ENCODE measurements at regions not wholly inside any gene's neighbourhood (a gene's known extent, or its start where the extent isn't known, plus 50 kb on each side); places are given as distances from the start of the nearest gene placed in this dataset.

DNA sequence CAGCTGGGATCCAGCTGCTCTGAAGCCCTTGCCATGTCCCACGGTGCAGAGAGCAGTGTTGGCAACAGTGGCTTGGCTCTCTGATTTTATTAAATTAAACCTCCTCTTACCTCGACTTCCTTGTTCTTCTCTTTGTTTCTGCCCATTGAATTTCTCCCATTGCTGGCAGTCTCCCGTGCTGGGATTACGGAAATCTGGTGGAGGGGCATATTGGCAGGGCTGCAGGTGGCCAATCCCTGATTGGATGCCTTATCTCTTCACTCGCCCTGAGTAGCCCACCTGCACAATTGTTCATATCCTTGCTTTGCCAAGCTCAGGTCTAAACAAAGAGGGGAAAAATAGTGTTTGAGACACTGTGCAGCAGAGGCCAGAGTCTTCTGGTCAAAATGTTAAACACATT lies 493.9 kb downstream of the TMA16 start:
- Histone ChIP-seq H3K27me3 (replicated peaks) (no peaks in the 10 kb centered on the region), H3K27ac (no peak overlapping the region), H3K4me3 (ENCODE audit: low read depth, low read length) (no peak overlapping the region), H3K36me3 (replicated peaks) (no peaks in the 10 kb centered on the region)
- in situ Hi-C loops (cut with HindIII; ENCODE audit: low pct_ligation_motif_present, low sequenced_read_pairs) = no loop called here
- no peak for TF ChIP-seq CTCF (IDR thresholded peaks at IDR 0.05; ENCODE audit: low read depth, low read length, missing control alignments)
- no peak for DNase-seq

DNA sequence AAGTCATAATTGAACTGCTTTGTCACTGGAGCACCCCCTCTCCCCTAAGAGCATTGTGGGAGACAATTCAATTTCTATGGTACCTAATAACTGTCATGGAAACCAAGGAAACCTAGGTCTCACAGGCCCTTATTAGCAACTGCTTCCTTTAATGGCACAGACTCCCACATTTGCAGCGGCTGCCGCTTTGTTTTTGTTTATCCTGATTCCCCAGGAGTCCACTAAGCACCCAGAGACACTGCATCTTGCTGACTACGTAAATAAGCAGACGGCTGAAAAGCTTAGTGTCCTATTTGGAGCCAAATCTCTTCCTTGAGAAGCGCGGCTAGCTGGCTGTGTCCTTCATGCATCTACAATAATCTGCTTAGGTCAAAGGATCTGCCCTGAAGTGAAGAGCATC lies 494.4 kb downstream of the TMA16 start:
- H3K27ac ChIP-seq = no peak overlapping the region
- in situ Hi-C loops (cut with HindIII; ENCODE audit: low pct_ligation_motif_present, low sequenced_read_pairs) = no loop called here
- no peaks in the 10 kb centered on the region for H3K27me3 ChIP-seq (replicated peaks)
- no peaks in the 10 kb centered on the region for H3K36me3 ChIP-seq (replicated peaks)
- H3K4me3 ChIP-seq (ENCODE audit: low read depth, low read length) = no peak overlapping the region
- TF ChIP-seq CTCF (IDR thresholded peaks at IDR 0.05; ENCODE audit: low read depth, low read length, missing control alignments) = no peak
- no peak for DNase-seq

DNA sequence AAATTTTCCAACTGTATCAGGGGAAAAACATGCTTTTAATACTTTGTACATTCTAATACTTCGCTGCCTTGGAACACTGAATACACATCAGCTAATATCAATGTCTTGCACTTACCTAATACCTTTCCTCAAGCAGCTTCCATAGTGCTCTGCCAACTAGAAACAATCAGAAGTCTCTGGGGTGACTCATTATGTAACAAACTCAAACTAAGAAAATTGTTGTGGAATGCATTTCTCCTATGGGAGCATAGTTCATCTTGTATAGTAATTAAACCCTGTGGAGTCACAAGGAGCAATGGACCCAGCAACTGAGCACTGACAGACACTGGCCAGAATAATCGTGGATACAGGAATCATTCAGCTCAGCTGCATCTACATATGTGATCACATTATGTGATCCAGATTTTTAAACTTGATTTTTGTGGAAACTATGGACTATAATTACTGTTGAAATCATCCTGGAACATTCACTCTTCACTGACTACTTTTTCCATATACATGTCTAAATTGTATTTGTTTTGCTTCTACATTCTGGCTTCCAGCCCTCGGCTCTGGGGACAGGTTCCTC lies 496.9 kb downstream of the TMA16 start:
- no peak for DNase-seq
- no peak for TF ChIP-seq CTCF (IDR thresholded peaks at IDR 0.05; ENCODE audit: low read depth, low read length, missing control alignments)
- no peak overlapping the region for H3K4me3 ChIP-seq (ENCODE audit: low read depth, low read length)
- no peaks in the 10 kb centered on the region for H3K36me3 ChIP-seq (replicated peaks)
- in situ Hi-C loops (cut with HindIII; ENCODE audit: low pct_ligation_motif_present, low sequenced_read_pairs) = no loop called here
- no peaks in the 10 kb centered on the region for H3K27me3 ChIP-seq (replicated peaks)
- no peak overlapping the region for H3K27ac ChIP-seq

GRCh38 chr4:164009435-164009834 lies 514.9 kb downstream of the TMA16 start:
- H3K27me3 ChIP-seq (replicated peaks) = no peaks in the 10 kb centered on the region
- no peak for DNase-seq
- no peak overlapping the region for H3K4me3 ChIP-seq (ENCODE audit: low read depth, low read length)
- no peak overlapping the region for H3K27ac ChIP-seq
- in situ Hi-C loops (cut with HindIII; ENCODE audit: low pct_ligation_motif_present, low sequenced_read_pairs) = no loop called here
- no peak for TF ChIP-seq CTCF (IDR thresholded peaks at IDR 0.05; ENCODE audit: low read depth, low read length, missing control alignments)
- no peaks in the 10 kb centered on the region for H3K36me3 ChIP-seq (replicated peaks)

DNA sequence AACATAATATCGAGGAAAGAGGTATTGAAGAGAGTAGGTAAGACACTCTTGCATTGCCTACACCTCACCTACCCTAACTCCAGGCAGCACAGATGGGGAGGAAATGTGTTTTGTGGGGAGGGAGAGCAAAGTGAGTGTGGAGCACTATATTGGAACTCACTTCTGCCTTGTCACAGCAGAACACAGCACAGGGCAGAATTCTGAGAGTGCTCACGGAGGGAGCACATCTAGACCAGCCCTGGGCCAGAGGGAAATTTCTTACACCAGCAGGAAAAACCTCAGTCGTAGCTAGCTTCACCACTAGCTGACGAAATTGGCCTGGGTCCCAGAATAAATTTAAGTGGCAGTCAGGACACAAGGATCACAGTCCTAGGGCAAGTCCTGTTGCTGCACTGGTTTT lies 517.3 kb downstream of the TMA16 start:
- Histone ChIP-seq H3K27me3 (replicated peaks) (no peaks in the 10 kb centered on the region), H3K4me3 (ENCODE audit: low read depth, low read length) (no peak overlapping the region), H3K27ac (no peak overlapping the region), H3K36me3 (replicated peaks) (no peaks in the 10 kb centered on the region)
- no peak for TF ChIP-seq CTCF (IDR thresholded peaks at IDR 0.05; ENCODE audit: low read depth, low read length, missing control alignments)
- in situ Hi-C loops (cut with HindIII; ENCODE audit: low pct_ligation_motif_present, low sequenced_read_pairs) = no loop called here
- DNase-seq = no peak

GRCh38 chr4:164012396-164013027 lies 518.0 kb downstream of the TMA16 start:
- H3K4me3 ChIP-seq (ENCODE audit: low read depth, low read length) = no peak overlapping the region
- H3K27ac ChIP-seq = no peak overlapping the region
- H3K36me3 ChIP-seq (replicated peaks) = no peaks in the 10 kb centered on the region
- H3K27me3 ChIP-seq (replicated peaks) = no peaks in the 10 kb centered on the region
- TF ChIP-seq CTCF (IDR thresholded peaks at IDR 0.05; ENCODE audit: low read depth, low read length, missing control alignments) = peak; percentile 80
- in situ Hi-C loops (cut with HindIII; ENCODE audit: low pct_ligation_motif_present, low sequenced_read_pairs) = no loop called here
- peak; percentile 13 for DNase-seq
